HG03460 (cell line): ENCODE measurements at regions not wholly inside any gene's neighbourhood (a gene's known extent, or its start where the extent isn't known, plus 50 kb on each side); places are given as distances from the start of the nearest gene placed in this dataset.
"Not testable (repeated sequence)": the region's sequence is repeated elsewhere in the genome, so short reads cannot be mapped to it uniquely, and the experiment has no call there.

Experiments
- ATAC-seq: cut with Tn5 transposase; IDR thresholded peaks from one replicate; pipeline ENCODE4 v1.9.1; 2021; ENCODE audit not compliant: unreplicated experiment

DNA sequence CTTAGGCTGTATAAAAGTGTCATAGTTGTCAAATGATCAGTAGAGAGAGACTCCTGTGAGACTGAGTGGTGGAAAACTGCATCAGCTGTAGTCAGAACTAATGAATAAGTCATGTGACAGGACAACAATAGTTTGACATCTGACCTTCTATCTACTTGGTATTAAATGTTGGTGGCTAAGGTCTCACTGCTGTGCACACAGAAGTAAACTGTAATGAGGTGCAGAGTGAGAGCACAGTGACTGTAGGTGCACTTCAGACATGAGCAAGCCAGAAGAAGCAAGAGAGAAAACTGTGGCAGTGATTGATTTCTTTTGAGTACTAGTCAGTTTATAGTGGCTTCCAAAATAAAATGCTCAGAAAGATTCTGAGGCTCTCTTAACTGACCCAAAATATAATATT lies 803.6 kb downstream of the RAPGEF2 start:
- ATAC-seq: no peak

DNA sequence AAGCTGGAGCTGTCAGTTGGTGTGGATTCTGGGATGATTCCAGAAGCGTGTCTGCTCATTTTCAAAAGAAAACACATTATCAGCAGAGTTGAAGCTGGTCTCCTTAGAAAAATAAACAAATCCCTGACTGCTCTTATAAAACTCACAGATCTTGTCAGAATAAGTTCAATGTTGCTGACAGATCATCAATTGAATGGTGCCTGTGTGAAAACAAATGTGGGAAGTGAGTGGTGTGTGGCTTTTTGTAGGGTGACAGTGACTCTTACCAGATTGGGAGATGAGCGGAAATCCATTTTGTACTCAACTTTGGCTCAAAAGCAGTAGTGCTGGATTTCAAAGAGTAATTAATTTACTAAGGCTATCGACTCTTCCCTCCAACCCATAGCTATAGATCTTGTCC lies 807.8 kb downstream of the RAPGEF2 start:
- no peak for ATAC-seq

DNA sequence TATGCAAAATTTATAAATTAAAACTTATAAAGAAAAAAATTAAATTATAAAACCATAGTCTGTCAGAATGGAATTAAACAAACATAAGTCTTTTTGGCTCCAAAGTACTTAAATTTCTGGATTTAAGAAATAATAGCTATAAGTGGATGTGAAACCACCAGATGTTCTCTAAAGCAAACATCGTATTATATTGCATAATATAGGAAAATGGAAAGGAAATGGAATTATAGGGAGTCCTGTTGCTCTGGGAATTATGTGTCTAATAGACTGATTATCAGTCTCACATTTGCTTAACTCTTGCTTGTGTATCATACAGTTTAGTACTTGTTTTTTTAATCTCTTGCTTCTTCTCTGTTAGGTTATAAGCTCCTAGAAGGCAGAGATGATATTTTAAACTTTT lies 819.2 kb downstream of the RAPGEF2 start:
- ATAC-seq: no peak

DNA sequence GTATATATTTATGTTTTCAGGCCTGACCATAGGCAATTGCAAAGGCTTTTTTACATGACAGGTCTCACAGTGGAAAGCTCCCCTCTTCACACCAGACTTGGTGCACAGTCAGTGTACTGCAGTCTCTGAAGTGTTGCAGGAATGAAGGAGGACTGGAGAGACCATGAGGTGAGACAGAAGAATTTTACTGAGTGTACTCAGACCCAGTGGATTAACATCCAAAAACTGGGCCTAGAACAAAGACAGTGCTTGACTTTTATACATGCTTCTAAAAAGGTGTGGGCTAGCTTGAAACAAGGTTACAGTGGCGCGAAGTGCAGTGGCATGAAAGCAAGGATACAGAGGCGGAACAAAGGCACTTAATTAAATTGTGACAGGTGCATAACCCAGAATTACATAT lies 822.9 kb downstream of the RAPGEF2 start:
- ATAC-seq: no peak

DNA sequence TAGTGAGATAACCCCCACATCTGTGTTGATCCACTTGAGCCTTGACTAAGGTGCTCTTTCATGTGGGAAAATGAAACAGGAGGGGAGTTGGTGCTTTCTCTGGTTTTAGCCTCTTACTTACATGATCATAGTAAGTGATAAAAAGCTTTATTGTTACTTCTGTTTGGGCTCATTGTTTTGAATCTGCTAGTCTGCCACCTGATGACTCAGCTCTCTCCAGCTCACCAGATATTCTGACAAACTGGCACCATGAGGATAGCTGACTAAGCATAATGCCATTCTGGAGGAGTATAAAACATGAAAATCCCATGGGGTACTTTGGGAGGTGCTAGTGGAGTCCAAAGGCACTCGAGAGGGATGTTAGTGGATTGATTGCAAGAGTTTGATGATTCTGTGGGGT lies 824.0 kb downstream of the RAPGEF2 start:
- no peak for ATAC-seq

DNA sequence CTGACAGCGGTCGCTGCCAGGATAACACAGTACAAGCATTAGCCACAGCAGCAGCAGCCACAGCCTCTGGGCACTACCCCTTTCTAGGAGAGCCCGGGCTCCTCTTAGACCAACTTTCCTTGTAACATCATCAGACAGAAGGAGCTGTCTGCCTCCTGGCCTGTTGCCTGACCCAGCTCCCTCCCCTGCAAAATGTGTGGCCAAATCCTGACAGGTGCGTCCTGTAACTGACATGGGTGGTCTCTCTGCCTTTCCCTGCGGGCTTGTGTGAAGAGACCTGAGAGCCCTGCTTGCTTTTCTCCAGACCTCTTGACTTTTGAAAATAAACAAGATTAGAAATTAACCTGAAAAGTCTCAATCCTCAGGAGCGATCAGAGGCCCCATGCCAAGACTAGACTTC lies 824.9 kb downstream of the RAPGEF2 start:
- ATAC-seq: no peak

DNA sequence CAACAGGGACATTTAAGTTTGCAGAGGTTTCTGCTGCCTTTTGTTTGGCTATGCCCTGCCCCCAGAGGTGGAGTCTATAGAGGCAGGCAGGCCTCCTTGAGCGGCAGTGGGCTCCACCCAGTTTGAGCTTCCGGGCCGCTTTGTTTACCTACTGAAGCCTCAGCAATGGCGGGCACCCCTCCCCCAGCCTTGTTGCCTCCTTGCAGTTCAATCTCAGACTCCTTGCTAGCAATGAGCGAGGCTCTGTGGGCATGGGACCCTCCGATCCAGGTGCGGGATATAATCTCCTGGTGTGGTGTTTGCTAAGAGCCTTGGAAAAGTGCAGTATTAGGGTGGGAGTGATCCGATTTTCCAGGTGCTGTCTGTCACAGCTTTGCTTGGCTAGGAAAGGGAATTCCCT lies 831.7 kb downstream of the RAPGEF2 start:
- not testable (repeated sequence) for ATAC-seq

DNA sequence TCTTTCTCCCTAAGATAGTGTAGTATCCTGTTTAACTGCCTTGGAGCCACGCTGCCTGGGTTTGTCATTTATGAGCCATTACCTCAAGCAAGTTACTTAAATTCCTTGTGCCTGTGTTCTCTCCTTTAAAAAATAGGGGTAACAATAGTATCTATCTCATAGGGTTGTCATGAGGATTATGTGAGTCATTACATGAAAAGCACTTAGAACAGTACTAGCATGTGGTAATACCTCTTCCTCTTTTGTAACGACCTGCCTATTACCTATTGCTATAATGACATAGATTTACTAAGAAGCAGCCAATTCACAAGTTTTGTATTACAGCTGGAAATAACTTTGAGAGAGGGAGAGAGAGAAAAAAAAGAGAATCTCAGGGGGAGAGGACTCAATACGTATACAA lies 834.7 kb downstream of the RAPGEF2 start:
- ATAC-seq: peak; percentile 98

DNA sequence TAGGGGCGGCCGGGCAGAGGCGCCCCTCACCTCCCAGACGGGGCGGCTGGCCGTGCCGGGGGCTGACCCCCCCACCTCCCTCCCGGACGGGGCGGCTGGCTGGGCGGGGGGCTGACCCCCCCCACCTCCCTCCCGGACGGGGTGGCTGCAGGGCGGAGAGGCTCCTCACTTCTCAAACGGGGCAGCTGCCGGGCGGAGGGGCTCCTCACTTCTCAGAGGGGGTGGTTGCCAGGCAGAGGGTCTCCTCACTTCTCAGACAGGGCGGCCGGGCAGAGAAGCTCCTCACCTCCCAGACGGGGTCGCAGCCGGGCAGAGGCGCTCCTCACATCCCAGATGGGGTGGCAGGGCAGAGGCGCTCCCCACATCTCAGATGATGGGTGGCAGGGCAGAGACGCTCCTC lies 836.8 kb downstream of the RAPGEF2 start:
- ATAC-seq: not testable (repeated sequence)

DNA sequence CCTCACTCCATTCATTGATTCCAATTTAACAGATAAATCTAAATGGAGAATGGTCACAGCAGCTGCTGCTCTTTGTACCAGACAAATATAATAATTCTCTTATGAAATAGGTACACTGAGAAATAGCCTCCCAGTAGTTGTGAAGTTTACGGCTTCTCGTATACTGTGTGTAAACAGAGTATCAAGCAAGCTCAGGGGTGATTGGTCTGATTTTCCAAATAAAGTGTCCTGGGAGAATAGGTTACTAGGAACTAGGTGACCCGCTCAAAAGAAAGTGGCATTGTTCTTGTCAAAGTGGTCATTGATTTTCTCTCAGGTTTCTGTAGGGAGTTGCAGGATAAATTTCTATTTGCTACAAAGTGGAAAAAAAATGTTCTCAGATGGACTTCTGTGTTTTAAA lies 838.2 kb downstream of the RAPGEF2 start:
- ATAC-seq: no peak

DNA sequence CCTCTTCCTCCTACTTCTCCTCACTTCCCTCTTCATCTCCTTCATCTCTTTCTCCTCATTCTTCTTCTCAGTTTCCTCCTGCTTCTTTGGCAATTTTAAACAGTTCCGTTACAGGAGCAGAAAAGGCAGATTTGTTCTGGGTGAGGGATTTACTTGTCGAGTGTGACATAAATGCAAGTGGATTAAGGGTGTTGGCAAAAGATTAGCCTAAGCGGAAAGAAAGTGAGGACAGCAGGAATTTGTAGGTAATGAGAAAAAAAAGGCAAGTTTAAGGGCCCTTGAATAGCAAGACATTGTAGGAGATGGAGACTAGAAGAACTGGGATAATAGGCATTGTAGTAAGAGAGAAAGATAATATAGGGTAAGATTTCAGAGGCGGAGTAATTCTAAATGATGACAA lies 841.6 kb downstream of the RAPGEF2 start:
- no peak for ATAC-seq

DNA sequence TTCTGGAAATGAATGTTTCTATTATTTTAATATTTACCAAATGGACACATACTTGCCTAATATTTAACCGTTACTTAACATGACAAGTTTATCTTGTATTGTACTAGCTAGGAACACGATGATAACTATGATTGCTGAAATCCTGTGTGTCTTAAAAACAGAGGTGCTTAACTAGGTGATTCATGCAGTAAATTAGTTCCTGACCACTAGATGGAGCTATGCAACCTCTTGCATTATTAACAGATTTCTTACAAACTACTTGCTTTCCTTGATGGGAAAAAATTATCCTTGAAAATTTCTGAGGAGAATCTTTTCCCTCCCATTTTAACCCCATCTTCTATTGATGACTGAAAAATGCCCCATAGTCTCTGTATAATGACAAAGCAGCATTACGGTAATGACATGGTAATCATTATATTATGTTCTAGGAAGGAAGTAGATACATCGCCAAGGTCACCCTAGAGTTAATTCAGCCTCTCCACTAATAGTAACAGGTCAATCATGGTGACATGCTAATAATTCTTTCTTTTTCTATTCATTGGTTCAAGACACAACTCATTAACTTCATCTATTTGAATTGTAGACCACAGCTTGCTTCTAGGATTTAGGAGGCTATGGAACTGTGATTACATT lies 844.2 kb downstream of the RAPGEF2 start:
- no peak for ATAC-seq

DNA sequence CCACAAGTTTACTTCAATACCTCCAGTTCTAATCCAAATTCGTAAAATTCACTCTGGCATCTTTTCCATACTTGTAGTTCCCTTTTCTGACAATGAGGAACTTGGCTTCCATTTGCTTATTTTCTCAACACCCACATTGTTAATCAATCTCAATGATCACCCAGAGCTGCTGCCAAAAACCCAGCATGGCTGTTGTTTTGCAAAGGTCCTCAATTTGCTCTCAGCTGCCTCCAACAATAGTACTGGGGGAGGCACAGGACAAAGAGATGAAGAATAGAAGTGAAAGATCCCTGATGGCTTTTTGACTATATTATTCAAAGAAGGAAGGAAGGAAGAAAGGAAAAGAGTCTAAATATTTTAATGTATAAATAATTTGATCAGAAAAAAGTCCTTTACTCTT lies 847.8 kb downstream of the RAPGEF2 start:
- ATAC-seq: no peak

DNA sequence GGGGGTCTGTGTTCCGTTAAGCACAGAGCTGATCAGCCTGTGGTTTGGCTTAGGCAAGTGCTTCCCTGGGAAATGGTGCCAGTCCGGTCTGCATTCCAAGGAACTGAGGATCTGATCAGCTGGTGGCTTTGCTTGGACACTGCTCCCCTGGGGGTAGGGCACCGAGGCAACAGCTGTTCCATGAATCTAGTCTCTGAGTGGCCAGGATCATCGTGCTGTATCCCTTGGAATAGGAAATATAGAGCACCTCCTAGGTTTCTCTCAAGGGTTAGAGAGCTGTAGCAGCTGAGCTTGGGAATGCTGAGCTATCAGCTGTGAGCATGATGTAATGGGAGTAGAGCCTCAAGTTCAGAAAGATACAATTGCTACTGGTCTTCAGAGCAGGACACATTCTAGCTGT lies 863.9 kb downstream of the RAPGEF2 start:
- ATAC-seq: no peak

DNA sequence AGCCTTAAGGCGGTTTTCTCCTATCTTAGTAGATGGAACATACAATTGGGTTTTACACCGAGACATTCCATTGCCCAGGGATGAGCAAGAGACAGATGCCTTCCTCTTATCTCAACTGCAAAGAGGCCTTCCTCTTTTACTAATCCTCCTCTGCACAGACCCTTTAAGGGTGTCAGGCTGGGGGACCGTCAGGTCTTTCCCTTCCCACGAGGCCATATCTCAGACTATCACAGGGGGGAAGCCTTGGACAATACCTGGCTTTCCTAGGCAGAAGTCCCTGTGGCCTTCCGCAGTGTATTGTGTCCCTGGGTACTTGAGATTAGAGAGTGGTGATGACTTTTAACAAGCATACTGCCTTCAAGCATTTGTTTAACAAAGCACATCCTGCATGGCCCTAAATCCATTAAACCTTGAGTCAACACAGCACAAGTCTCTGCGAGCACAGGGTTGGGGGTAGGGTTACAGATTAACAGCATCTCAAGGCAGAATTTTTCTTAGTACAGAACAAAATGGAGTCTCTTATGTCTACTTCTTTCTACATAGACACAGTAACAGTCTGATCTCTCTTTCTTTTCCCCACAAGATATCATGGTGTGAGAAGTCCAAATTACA lies 874.1 kb downstream of the RAPGEF2 start:
- not testable (repeated sequence) for ATAC-seq

DNA sequence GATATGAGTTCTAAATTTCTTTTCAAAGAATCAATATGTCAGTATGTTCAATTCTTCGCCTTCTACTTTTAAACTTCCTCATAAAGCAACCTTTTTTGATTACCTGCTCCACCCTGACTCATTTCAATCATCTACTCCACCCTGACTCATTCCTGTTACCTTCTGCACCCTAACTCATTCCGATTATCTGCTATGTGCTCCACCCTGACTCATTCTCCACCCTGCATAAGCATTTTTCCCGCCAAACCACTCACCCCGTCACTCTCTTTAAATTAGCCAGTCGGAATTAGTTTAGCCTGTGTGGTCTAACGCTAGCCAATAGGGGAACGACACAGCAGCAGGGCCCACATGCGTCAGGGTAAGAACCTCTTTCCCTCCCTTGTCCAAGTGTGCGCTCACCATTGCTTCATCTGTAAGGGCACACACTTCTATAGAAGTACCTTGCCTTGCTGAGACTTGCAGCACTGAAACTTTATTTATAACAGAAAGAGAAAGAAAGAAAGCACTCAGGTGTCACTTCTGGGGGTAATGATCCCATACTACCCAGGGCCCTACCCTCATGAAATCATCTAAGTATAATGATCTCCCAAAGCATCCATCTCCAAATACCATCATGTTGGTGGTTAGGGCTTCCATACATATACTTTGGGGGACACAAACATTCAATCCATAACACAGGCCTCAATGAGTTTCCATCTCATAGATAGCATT lies 875.2 kb downstream of the RAPGEF2 start:
- ATAC-seq: no peak

DNA sequence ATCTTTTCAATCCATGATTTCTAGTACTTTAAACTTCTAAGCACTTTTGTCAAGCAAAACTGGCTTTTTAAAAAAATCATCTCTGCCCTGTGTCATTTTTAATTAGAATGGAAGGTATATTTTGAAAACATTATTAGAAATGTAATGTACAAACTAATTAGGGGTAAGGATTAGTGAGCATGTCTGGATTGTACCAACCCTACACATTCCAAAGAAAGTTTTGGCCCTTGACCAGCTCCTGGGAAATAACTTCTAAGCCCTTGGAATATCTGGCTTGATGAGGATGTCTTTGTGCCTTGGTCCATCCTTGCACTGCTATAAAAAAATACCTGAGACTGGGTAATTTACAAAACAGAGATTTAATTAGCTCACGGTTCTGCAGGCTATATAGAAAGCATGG lies 876.5 kb downstream of the RAPGEF2 start:
- ATAC-seq: no peak

DNA sequence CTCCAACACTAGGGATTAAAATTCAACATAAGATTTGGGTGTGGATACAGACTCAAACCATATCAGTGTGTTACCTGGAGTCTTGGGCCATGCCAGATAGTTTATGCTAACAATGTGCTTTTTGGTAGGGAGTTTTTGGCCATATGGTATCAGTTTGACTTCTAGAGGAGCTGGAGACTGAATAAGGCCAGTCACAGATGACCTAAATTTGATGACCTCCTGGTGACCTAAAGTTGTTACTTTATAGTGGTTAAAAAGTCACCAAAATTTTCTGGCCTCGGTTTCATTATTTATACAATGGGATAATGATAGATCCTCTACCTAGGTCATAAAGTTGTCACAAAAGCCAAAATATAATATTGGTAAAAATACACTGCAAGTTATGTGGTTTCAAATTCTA lies 877.1 kb downstream of the RAPGEF2 start:
- ATAC-seq: no peak

DNA sequence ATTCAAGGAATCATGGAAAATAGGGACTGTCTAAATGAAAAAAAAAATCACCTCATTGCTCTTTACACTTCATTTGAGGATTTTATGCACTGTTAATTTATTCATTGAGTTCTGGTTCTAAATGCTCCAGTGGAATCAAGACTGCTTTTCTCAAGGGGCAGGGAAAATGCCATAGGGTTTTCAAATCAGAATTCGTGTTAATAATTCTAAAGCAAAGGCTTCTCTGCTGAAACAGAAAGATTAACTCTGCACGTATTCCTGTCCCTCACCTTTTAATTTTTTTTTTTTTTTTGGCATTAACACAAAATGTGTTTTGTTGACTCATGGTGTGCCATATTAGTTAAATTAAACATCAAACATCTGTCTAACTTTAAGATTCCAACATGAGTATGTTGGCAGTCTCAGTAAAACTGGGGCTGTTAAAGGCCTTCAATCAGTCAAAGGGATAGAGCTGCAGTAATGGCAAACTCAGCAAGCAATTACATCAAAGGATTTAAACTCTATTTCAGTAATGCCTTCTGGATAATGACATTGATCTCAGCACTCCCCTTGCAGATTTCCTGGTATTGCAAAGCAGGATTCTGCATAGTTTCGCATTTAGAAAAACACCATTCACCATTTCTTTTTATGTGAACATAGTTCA lies 878.1 kb downstream of the RAPGEF2 start:
- ATAC-seq: no peak

DNA sequence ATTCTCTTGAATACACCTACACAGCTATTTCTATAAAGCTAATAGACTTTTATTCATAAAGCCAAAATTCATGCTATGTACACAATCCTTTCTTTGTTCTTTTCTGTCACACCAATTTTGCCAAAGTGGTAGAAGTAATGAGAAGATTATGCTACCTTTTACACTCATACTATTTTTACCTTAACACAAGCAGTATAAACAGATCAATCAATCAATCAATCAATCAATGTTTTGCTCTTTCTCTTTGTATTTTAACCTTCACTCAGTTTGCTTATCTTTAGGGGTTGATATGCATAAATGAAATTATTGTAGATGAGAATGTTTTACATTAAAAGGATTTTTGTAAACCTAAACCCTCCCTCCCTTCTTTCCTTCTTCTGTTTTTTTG lies 878.6 kb downstream of the RAPGEF2 start:
- no peak for ATAC-seq

DNA sequence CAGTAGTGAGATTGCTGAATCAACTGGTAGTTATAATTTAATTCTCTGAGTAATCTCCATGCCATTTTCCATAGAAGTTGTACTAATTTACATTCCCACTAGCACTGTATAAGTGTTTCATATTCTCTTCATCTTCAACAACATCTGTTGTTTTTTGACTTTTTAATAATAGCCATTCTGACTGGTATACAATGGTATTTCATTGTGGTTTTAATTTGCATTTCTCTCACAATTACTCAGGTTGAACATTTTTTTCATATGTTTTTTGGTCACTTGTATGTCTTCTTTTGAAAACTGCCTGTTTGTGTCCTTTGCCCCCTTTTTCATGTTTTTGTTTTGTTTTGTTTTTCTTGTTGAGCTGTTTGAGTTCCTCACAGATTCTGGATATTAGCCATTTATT lies 880.2 kb downstream of the RAPGEF2 start:
- no peak for ATAC-seq
